Right ventricle myocardium inferior (tissue), 1 donor: ENCODE measurements at regions not wholly inside any gene's neighbourhood (a gene's known extent, or its start where the extent isn't known, plus 50 kb on each side); places are given as distances from the start of the nearest gene placed in this dataset.
"Not testable (repeated sequence)": the region's sequence is repeated elsewhere in the genome, so short reads cannot be mapped to it uniquely, and the experiment has no call there.

Source experiments
- ATAC-seq: fragments of 200-7000 bp; cut with Tn5 transposase; one replicate; pipeline ENCODE4 v1.9.1; 2020; ENCODE audit warnings: mild to moderate bottlenecking, moderate library complexity
- DNase-seq: peaks from one replicate; pipeline ENCODE4 v3.0.0; 2021; ENCODE audit errors: missing footprints
- intact Hi-C: fragments of 100-400 bp; cut with DNase I; formaldehyde crosslinking; loops from one replicate; pipeline ENCODE4 v1.11.0; 2022
- donor health status: DM: no; HTN: yes; CAD: no; lungs with severe emphysema.

DNA sequence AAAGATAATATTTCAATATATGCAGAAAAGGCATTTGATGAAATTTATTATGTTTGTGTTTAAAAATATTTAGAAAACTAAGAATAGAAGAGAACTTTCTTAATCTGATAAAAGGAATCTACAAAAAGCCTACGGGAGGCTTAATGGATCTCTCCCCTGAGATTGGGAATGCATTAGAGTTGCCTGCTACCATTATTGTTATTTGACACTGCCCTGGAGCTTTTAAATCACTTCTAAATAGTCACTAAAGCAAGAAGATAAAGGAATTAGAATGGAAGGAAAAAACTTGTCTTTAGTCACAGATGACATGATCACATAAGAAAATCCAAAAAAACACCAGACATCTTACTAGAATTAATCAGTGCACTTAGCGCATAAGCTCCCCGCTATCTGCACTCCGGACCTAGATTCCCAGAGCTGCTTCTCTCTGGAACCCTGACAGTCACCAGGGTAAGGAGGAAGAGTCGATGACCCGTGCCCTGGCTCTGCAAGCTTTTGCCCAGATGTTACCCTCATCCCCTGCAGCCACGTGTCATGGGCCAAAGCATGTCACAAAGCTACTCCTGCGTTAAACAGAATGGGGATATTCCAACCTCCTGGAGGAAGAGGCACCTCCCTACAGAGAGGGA, 97.1 kb downstream of the MINAR1 start:
- intact Hi-C loops: no loop called here
- ATAC-seq: no peak
- DNase-seq: no peak

GRCh38 chr15:79535536-79535935, 103.4 kb downstream of the MINAR1 start:
- intact Hi-C loops: no loop called here
- DNase-seq (no peak), ATAC-seq (no peak)

GRCh38 chr15:79538527-79538926, 106.4 kb downstream of the MINAR1 start:
- DNase-seq (no peak), ATAC-seq (no peak)
- intact Hi-C loops: no loop called here

GRCh38 chr15:79539401-79539800, 107.3 kb downstream of the MINAR1 start:
- ATAC-seq (no peak), DNase-seq (no peak)
- intact Hi-C loops: no loop called here

DNA sequence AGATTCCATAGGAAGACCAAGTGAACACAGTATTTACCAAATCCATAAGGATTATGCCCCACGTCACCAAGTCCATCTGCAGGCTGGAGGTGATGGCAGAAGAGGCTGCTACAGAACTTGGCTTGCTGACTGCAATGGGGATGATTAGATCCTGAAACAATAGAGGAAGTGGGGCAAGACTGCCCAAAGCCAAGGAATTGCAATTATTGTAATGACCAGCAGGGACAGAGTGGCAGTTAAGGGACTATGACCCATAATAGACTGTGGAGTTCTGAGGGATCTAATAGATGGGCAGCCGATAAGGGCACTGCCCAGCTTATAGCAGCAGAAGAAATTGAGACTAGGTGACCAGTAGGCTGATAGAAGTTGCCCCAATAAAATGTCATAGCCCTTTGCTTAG, 108.4 kb downstream of the MINAR1 start:
- intact Hi-C loops: no loop called here
- no peak for ATAC-seq
- DNase-seq: no peak

GRCh38 chr15:79541196-79541595, 109.1 kb downstream of the MINAR1 start:
- intact Hi-C loops: no loop called here
- ATAC-seq: no peak
- no peak for DNase-seq

DNA sequence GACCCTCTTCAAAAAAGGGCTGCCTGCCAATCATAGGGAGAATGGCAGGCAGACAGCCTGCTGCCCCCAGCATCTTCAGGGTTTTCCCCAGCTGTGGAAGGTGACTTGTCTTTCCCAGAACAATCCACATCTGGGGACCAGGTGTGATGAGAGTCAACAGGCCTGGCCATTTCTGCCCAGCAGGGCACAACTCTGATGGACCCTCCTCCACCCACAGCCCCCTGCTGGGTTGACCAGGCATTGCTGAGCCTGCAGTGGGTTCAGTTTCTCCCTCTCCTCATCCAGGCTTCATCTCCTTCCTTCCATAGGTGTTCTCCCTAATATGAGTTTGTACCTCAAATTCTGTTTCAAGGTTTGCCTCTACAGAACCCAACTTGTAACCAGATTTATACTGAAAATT, 111.0 kb downstream of the MINAR1 start:
- ATAC-seq (no peak), DNase-seq (no peak)
- intact Hi-C loops: no loop called here

DNA sequence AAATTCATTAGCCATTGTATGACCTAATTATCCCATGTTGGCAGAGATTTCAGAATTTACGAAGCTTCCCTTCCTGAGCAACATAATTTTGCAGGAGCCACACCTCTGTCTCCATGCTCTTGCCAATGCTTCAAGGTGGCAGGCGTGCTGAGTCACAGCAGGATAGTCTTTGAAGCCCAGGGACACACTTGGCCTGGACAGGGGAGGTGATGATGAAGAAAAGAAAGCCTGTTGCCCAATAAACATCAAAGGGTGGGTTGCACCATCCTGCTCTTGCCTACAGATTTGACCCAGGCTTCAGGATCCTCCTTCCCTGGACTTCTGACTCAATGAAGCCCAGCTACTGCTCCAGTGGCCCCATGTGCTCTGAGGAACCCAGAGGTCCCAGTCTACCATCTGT, 117.1 kb downstream of the MINAR1 start:
- ATAC-seq (no peak), DNase-seq (no peak)
- intact Hi-C loops: no loop called here

GRCh38 chr15:79560384-79560783, 128.2 kb downstream of the MINAR1 start:
- DNase-seq (no peak), ATAC-seq (no peak)
- intact Hi-C loops: no loop called here

DNA sequence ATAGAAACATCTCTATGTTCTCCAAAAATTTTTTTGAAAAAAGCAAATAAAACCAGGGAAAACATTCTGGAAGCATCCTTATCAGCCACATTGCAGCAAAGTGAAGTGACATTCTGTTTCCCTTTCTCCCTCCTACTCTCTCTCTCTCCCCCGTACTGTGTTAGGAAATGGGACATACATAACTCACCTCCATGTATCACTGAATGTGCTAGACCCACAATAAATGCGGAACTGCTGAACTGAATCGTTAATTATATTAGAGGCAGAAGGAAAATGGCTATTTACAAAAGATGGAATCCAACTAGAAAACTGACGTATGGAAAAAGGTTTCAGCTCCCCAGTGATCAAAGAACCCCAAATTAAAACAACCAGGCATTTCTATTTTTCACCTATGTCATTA, 129.8 kb downstream of the MINAR1 start:
- DNase-seq (no peak), ATAC-seq (no peak)
- intact Hi-C loops: no loop called here

GRCh38 chr15:79562403-79562815, 130.3 kb downstream of the MINAR1 start:
- intact Hi-C loops: no loop called here
- no peak for DNase-seq

DNA sequence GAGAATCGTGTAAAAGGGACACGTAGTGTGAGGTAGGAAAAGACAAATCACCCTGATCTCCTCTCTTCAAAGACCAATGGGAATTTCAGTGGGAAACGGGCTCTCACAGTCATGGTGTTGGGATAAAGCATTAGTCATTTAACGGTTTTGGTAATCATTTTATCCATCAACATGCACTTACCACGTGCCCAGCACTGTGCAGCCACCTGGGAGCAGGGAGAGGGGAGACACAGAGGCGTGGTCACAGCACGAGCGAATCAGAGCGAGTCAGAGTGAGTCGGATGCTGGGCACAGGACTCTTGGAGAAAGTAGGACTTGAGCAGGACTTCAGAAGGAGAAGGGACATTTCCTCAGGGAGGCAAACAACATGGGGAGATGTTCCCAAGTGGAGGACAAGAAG, 130.8 kb downstream of the MINAR1 start:
- ATAC-seq (no peak), DNase-seq (no peak)
- intact Hi-C loops: no loop called here

More at GRCh38 chr15:79562403-79562815, 130.3 kb downstream of the MINAR1 start:
- no peak for ATAC-seq

DNA sequence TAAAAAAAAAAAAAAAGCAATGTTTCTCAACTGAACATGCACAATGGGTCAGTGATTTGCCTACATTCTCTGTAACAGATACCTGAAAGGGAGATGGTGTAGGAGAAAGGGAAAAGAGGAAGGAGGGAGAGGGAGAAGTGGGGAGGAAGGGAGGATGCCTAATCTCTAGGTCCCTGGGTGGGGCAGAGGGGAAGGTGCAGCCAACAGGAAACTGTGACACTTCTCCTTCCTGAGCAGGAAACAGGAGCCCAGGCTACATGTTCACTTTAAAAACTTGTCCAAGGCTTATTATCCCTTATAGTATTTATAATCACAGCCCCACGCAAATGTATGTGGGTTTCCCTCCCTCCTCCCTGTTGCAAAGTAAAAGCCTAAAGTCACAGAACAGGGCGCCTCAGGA, 137.9 kb downstream of the MINAR1 start:
- intact Hi-C loops: no loop called here
- ATAC-seq (no peak), DNase-seq (no peak)

DNA sequence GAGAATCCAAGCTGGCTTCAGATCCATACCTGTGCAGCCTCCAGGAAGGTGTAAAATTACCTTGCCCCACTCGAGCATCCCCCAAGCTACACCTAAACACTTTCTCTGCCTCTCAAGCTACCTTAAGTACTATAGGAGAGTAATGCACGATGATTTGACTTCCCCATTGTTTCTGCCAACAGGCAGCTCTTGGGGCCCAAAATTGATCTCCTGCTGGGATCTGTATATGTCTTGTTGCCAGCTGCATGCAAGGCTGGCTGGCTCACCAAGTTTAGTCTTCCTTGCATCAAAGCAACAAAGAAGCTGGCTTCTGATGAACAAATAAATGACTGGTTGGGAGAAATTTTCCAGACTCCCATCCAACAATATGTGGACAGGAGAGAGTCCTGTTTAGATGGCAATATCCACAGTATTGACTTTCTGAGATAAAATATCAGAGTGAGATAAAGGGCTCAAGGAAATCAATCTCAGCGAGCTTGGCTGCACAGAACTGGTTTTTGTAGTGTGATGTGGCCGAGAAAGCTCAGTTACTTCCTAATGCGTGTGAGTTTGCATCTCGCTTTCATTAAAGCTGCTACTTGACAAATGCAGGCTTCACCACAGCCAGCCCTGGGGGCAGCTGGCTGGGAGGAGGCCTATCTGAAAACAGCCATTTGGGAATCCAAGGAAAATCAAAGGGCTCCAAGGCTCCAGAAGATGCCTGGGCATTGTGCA, 140.7 kb downstream of the MINAR1 start:
- ATAC-seq (no peak), DNase-seq (no peak)
- intact Hi-C loops: no loop called here

- ATAC-seq, intact Hi-C loops, DNase-seq: not testable (repeated sequence)
These were observed 142.5 kb downstream of the MINAR1 start for GRCh38 chr15:79574431-79575273.

- DNase-seq (no peak), ATAC-seq (no peak)
- intact Hi-C loops: no loop called here
These were observed 150.5 kb downstream of the MINAR1 start for GRCh38 chr15:79582650-79583049.

DNA sequence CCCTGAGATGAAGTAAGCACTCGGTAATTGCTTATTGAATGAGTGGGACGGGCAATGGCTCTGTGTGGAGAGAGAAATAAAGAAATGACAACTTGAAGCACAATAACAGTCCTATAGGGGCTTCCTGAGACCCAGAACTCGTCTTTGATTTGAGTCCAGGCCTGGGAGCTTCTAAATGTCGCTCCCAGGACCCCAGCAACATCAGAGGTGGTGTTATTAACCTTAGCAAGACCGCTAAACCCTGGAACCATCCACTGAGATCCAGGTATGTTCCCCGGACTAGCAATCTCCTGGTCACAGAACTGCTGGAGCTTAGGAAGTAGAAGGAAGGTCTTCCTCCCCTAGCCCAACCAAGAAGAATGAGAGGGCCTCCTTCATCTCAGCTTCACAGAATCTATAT, 160.0 kb downstream of the MINAR1 start:
- intact Hi-C loops: loop anchor here (5.0 kb wide), 1 partner anchor 210 kb away; no protein-coding TSS in a partner anchor
- ATAC-seq (no peak), DNase-seq (no peak)

DNA sequence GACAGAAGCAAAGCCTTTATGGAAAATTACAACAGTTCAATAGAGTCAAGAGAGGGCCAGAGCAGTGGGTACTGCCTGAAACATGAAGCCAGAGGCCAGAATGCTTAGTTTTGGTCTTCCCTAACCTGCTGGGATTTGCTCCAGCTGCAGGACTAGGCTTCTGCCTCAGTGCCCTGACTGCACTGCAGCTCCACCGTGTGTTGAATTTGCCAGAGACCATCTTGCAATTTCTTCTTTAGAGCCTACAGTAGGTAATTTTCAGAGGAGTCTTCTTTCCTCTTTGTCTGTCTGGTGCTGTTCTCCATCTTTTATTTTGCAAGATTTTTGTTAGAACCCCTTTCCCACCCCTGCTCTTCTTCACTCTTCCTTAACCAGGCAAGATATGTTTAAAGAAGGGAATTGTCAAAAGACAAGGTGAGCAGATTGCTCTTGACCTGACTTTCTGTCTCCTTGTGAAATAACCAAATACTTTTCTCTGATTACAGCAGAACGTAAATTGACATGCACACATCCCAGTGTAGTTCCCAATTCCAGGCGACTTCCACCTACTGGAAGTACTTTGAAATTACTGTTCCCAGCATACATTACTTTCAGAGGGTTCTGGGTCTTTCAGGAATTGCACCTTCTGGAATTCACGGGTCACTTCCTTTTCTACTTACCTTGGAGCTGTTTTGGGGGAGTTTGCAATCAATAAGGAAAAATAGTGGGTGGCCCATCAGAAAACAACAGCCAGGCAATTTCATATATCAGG, 161.2 kb downstream of the MINAR1 start:
- DNase-seq (no peak), ATAC-seq (no peak)
- intact Hi-C loops: loop anchor here (5.0 kb wide), 1 partner anchor 211 kb away; no protein-coding TSS in a partner anchor

- intact Hi-C loops: no loop called here
- ATAC-seq: no peak
- DNase-seq: no peak
These were observed 163.2 kb downstream of the MINAR1 start for GRCh38 chr15:79595306-79595705.
